ENCODE measurements at regions not wholly inside any gene's neighbourhood (a gene's known extent, or its start where the extent isn't known, plus 50 kb on each side); places are given as distances from the start of the nearest gene placed in this dataset.

- TF ChIP-seq POLR2A (IDR thresholded peaks at IDR 0.05), result no peak
- TF ChIP-seq CTCF (IDR thresholded peaks at IDR 0.05), result no peak
Observed at GRCh38 chr7:106571563-106571962, 89.4 kb downstream of the CCDC71L start.
